ENCODE measurements at regions not wholly inside any gene's neighbourhood (a gene's known extent, or its start where the extent isn't known, plus 50 kb on each side); places are given as distances from the start of the nearest gene placed in this dataset.

DNA sequence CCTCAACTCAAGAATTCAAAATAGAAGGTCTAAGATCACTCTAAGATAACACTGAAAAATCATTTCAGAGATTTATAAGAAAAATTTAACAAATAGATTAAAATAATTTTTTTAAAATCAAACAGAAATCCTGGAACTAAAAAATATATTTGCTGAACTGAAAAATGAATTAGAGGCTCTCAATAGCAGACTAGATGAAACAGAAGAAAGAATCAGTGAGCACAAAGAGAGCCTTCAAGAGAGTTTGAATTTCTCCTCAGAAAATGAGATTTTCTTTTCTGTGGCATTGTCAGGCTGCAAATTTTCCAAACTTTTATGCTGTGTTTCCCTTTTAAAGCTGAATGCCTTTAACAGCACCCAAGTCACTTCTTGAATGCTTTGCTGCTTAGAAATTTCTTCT is 335.0 kb upstream of the SLC7A11 start:
- Mint-ChIP-seq H3K27me3 (no peaks in the 10 kb centered on the region), H3K4me3 (no peak overlapping the region), H3K9me3 (peaks cover 19 to 40% (median 27%) of the 10 kb centered on the region in 3 donors), H3K36me3 (no peaks in the 10 kb centered on the region), H3K27ac (no peak overlapping the region), H3K4me1 (no peaks in the 10 kb centered on the region)
- Histone ChIP-seq H3K9me3 (no peaks in the 10 kb centered on the region), H3K27ac (ENCODE audit: low read length) (no peak overlapping the region), H3K27me3 (replicated peaks in 1 of 2; ENCODE audit: control insufficient read depth in 2 of 2, extremely low read depth in 1 of 2, insufficient read depth in 2 of 2, low read length in 1 of 2) (no peaks in the 10 kb centered on the region), H3K4me1 (ENCODE audit: control insufficient read depth in 1 of 2, extremely low read depth in 1 of 2, insufficient read depth in 2 of 2, low read length in 2 of 2) (no peaks in the 10 kb centered on the region), H3K36me3 (ENCODE audit: control insufficient read depth in 2 of 2, extremely low read depth in 1 of 2, insufficient read depth in 1 of 2, low read length in 1 of 2) (no peaks in the 10 kb centered on the region), H3K4me3 (ENCODE audit: control insufficient read depth in 1 of 2, extremely low read depth in 1 of 2, low read length in 1 of 2) (no peak overlapping the region)
- POLR2A ChIA-PET = no interaction called here
- DNase-seq (no peak), ATAC-seq (replicated peaks in 1 of 4) (no peak)
- CTCF ChIA-PET = no interaction called here

DNA sequence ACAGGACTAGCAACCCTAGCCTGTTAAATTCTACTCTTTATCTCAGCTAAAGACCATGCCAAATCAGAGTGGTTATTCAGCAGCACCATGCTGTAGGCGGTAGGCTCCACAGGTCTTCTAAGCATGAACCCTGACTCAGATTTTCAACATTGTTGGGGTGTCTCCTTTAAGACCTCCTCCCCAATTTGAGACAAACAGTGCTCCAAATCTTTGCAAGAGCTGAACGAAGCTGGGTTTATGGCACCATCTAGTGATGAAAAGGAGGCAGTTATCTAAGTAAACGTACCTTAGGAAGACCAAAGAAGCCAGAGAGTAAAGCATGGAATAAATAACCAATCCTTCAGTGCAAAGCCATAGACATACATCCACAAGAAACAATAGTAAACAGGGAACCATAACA is 334.5 kb upstream of the SLC7A11 start:
- no peak for DNase-seq
- no peaks in the 10 kb centered on the region for H3K36me3 ChIP-seq (ENCODE audit: control insufficient read depth in 2 of 2, extremely low read depth in 1 of 2, insufficient read depth in 1 of 2, low read length in 1 of 2)
- no peaks in the 10 kb centered on the region for H3K27me3 ChIP-seq (replicated peaks in 1 of 2; ENCODE audit: control insufficient read depth in 2 of 2, extremely low read depth in 1 of 2, insufficient read depth in 2 of 2, low read length in 1 of 2)
- Mint-ChIP-seq H3K36me3 (no peaks in the 10 kb centered on the region), H3K27ac (no peak overlapping the region), H3K4me3 (no peak overlapping the region), H3K27me3 (no peaks in the 10 kb centered on the region), H3K4me1 (no peaks in the 10 kb centered on the region), H3K9me3 (peaks cover 19 to 40% (median 27%) of the 10 kb centered on the region in 3 donors)
- WGBS (ENCODE audit: insufficient coverage) = 60% methylated on average over 1 of the region's 3 CpGs
- ChIA-PET POLR2A (no interaction called here), CTCF (no interaction called here)
- no peaks in the 10 kb centered on the region for H3K4me1 ChIP-seq (ENCODE audit: control insufficient read depth in 1 of 2, extremely low read depth in 1 of 2, insufficient read depth in 2 of 2, low read length in 2 of 2)
- H3K4me3 ChIP-seq (ENCODE audit: control insufficient read depth in 1 of 2, extremely low read depth in 1 of 2, low read length in 1 of 2) = no peak overlapping the region
- H3K9me3 ChIP-seq = no peaks in the 10 kb centered on the region
- no peak for ATAC-seq (replicated peaks in 1 of 4)
- no peak overlapping the region for H3K27ac ChIP-seq (ENCODE audit: low read length)

DNA sequence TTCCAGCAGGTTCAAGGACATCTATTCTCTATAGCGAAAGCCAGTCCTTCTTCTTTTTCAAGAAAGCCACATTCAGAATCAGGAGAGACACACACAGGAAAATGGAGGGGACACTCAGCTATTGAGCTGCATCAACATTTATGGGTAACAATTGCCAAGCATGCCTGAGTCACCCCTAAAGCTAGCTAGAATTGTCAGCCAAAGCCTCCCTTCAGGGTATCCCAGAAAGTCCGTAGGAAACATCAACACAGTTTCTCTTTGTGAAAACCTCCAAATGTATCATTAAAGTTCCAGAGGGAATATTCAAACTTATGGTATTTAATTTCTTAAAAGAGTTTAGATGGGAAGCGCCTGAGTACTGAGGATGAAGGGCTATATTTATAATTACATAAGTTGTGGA is 331.1 kb upstream of the SLC7A11 start:
- no peak for ATAC-seq (replicated peaks in 1 of 4)
- 100% methylated on average over 1 of the region's 3 CpGs for WGBS (ENCODE audit: insufficient coverage)
- H3K4me1 Mint-ChIP-seq = no peaks in the 10 kb centered on the region
- H3K9me3 ChIP-seq = no peaks in the 10 kb centered on the region
- H3K36me3 Mint-ChIP-seq = no peaks in the 10 kb centered on the region
- no peak overlapping the region for H3K27ac ChIP-seq (ENCODE audit: low read length)
- peaks cover 9 to 32% (median 25%) of the 10 kb centered on the region in 3 donors for H3K9me3 Mint-ChIP-seq
- H3K27me3 Mint-ChIP-seq = no peaks in the 10 kb centered on the region
- no peak for DNase-seq
- no peaks in the 10 kb centered on the region for H3K36me3 ChIP-seq (ENCODE audit: control insufficient read depth in 2 of 2, extremely low read depth in 1 of 2, insufficient read depth in 1 of 2, low read length in 1 of 2)
- POLR2A ChIA-PET = no interaction called here
- H3K27ac Mint-ChIP-seq = no peak overlapping the region
- H3K4me3 ChIP-seq (ENCODE audit: control insufficient read depth in 1 of 2, extremely low read depth in 1 of 2, low read length in 1 of 2) = no peak overlapping the region
- CTCF ChIA-PET = no interaction called here
- H3K27me3 ChIP-seq (replicated peaks in 1 of 2; ENCODE audit: control insufficient read depth in 2 of 2, extremely low read depth in 1 of 2, insufficient read depth in 2 of 2, low read length in 1 of 2) = no peaks in the 10 kb centered on the region
- H3K4me1 ChIP-seq (ENCODE audit: control insufficient read depth in 1 of 2, extremely low read depth in 1 of 2, insufficient read depth in 2 of 2, low read length in 2 of 2) = no peaks in the 10 kb centered on the region
- no peak overlapping the region for H3K4me3 Mint-ChIP-seq

DNA sequence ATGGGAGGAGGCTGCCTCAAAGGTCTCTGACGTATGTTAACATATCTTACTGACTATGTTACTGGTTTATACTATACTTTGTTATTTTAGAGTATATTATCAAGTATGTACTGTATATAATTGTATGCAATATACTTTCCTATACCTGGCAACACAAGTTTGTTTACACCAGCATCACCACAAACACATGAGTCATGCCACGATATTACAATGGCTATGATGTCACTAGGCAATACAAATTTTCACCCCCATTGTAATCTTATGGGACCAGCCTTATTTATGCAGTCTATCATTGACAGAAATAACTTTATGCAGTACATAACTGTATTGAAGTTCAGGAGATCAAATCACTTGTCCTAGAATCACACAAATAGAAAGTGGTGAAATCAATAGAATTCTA is 329.9 kb upstream of the SLC7A11 start:
- no peak overlapping the region for H3K4me3 Mint-ChIP-seq
- WGBS (ENCODE audit: insufficient coverage) = no CpG with 5 or more reads among the region's 2 CpGs
- H3K36me3 Mint-ChIP-seq = no peaks in the 10 kb centered on the region
- H3K27ac ChIP-seq (ENCODE audit: low read length) = no peak overlapping the region
- ATAC-seq (replicated peaks in 1 of 4) = no peak
- DNase-seq = no peak
- no peaks in the 10 kb centered on the region for H3K4me1 ChIP-seq (ENCODE audit: control insufficient read depth in 1 of 2, extremely low read depth in 1 of 2, insufficient read depth in 2 of 2, low read length in 2 of 2)
- H3K27me3 ChIP-seq (replicated peaks in 1 of 2; ENCODE audit: control insufficient read depth in 2 of 2, extremely low read depth in 1 of 2, insufficient read depth in 2 of 2, low read length in 1 of 2) = no peaks in the 10 kb centered on the region
- no peak overlapping the region for H3K4me3 ChIP-seq (ENCODE audit: control insufficient read depth in 1 of 2, extremely low read depth in 1 of 2, low read length in 1 of 2)
- ChIA-PET POLR2A (no interaction called here), CTCF (no interaction called here)
- no peaks in the 10 kb centered on the region for H3K36me3 ChIP-seq (ENCODE audit: control insufficient read depth in 2 of 2, extremely low read depth in 1 of 2, insufficient read depth in 1 of 2, low read length in 1 of 2)
- H3K9me3 ChIP-seq = no peaks in the 10 kb centered on the region
- H3K4me1 Mint-ChIP-seq = no peaks in the 10 kb centered on the region
- no peaks in the 10 kb centered on the region for H3K27me3 Mint-ChIP-seq
- H3K27ac Mint-ChIP-seq = no peak overlapping the region
- peaks cover 0 to 22% (median 15%) of the 10 kb centered on the region in 3 donors for H3K9me3 Mint-ChIP-seq

DNA sequence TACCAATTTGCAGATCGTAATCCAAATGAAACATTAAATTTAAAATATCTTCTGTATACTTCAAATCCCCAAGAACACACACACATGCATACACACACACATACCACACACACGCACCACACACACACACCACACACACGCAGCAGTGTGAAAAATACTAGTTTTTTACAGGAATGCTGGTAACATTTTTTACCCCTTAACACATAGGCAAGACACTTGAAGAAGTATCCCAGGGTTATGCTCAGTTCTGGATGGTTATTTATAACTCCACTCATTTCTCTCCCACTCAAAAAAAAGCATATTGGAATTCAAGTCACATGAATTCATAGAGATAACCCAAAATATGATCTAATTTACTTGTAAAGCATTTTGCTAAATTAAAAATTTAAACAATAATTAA is 325.5 kb upstream of the SLC7A11 start:
- Mint-ChIP-seq H3K27me3 (no peaks in the 10 kb centered on the region), H3K27ac (no peak overlapping the region), H3K4me3 (no peak overlapping the region), H3K4me1 (no peaks in the 10 kb centered on the region), H3K36me3 (no peaks in the 10 kb centered on the region), H3K9me3 (peaks cover 0 to 4% (median 3%) of the 10 kb centered on the region in 3 donors)
- Histone ChIP-seq H3K27ac (ENCODE audit: low read length) (no peak overlapping the region), H3K27me3 (replicated peaks in 1 of 2; ENCODE audit: control insufficient read depth in 2 of 2, extremely low read depth in 1 of 2, insufficient read depth in 2 of 2, low read length in 1 of 2) (no peaks in the 10 kb centered on the region), H3K36me3 (ENCODE audit: control insufficient read depth in 2 of 2, extremely low read depth in 1 of 2, insufficient read depth in 1 of 2, low read length in 1 of 2) (no peaks in the 10 kb centered on the region), H3K9me3 (no peaks in the 10 kb centered on the region), H3K4me3 (ENCODE audit: control insufficient read depth in 1 of 2, extremely low read depth in 1 of 2, low read length in 1 of 2) (no peak overlapping the region), H3K4me1 (ENCODE audit: control insufficient read depth in 1 of 2, extremely low read depth in 1 of 2, insufficient read depth in 2 of 2, low read length in 2 of 2) (no peaks in the 10 kb centered on the region)
- DNase-seq (no peak), ATAC-seq (replicated peaks in 1 of 4) (no peak)
- 75% methylated on average over 2 of the region's 3 CpGs for WGBS (ENCODE audit: insufficient coverage)
- ChIA-PET POLR2A (no interaction called here), CTCF (no interaction called here)

DNA sequence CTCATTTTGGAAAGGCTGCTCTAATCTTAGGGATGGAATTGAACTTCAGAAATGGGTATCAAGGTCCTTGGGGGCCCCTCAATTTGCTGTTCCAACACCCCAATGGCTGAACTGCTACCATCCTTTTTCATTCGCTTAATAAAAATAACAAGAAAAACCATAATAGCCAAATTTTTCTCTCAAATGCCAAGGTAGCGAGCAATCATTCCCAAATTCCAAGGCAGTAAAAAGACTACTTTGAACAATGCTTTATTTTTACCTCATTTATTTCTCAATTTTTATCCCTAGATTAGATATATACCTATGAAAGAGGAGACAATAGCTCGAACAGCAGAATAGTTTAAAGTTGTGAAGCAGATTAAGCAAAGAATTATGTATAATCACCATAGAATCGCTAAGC is 323.4 kb upstream of the SLC7A11 start:
- 83% methylated on average over 2 of the region's 4 CpGs for WGBS (ENCODE audit: insufficient coverage)
- peaks cover 0 to 4% (median 4%) of the 10 kb centered on the region in 3 donors for H3K9me3 Mint-ChIP-seq

DNA sequence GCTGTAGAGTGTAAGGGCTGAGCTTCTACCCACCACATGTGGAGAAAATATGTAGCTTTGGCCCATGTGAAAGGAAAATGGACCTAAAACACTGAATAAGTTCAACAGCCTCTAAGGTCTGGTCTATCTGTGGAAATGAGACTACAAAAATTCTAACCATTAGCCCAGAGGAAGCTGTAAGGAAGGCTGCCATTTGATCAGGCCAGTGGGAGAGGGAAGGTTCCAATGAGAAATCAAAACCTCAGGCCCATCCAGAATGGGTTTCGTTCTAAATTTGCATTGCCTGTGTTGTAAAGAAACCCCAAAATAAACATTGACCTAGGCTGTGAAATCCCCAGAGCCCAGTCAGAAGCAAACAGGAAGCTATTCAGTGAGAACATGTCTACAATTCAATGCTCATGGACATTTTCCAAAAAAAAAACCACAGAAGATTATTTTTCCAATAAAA is 320.4 kb upstream of the SLC7A11 start:
- no peaks in the 10 kb centered on the region for H3K9me3 ChIP-seq
- no peak overlapping the region for H3K4me3 ChIP-seq (ENCODE audit: control insufficient read depth in 1 of 2, extremely low read depth in 1 of 2, low read length in 1 of 2)
- H3K4me3 Mint-ChIP-seq = no peak overlapping the region
- DNase-seq (no peak), ATAC-seq (replicated peaks in 1 of 4) (no peak)
- CTCF ChIA-PET = interaction anchor here in 1 of 2 donors (0.6 kb wide), 1 partner anchor 808 kb away, joined by 4 read pairs; no protein-coding TSS in a partner anchor
- POLR2A ChIA-PET = no interaction called here
- no peak overlapping the region for H3K27ac ChIP-seq (ENCODE audit: low read length)
- H3K27me3 Mint-ChIP-seq = no peaks in the 10 kb centered on the region
- WGBS (ENCODE audit: insufficient coverage) = no CpG with 5 or more reads among the region's 1 CpG
- H3K36me3 ChIP-seq (ENCODE audit: control insufficient read depth in 2 of 2, extremely low read depth in 1 of 2, insufficient read depth in 1 of 2, low read length in 1 of 2) = no peaks in the 10 kb centered on the region
- H3K4me1 ChIP-seq (ENCODE audit: control insufficient read depth in 1 of 2, extremely low read depth in 1 of 2, insufficient read depth in 2 of 2, low read length in 2 of 2) = no peaks in the 10 kb centered on the region
- peaks cover 0 to 2% (median 0%) of the 10 kb centered on the region in 3 donors for H3K9me3 Mint-ChIP-seq
- no peaks in the 10 kb centered on the region for H3K36me3 Mint-ChIP-seq
- no peak overlapping the region for H3K27ac Mint-ChIP-seq
- H3K4me1 Mint-ChIP-seq = no peaks in the 10 kb centered on the region
- no peaks in the 10 kb centered on the region for H3K27me3 ChIP-seq (replicated peaks in 1 of 2; ENCODE audit: control insufficient read depth in 2 of 2, extremely low read depth in 1 of 2, insufficient read depth in 2 of 2, low read length in 1 of 2)

More for the DNA sequence above, 323.4 kb upstream of the SLC7A11 start:
- CTCF ChIA-PET = interaction anchor here in 1 of 2 donors (0.6 kb wide), 1 partner anchor 575 kb away, joined by 6 read pairs; no protein-coding TSS in a partner anchor
- H3K27ac Mint-ChIP-seq = no peak overlapping the region
- Histone ChIP-seq H3K27me3 (replicated peaks in 1 of 2; ENCODE audit: control insufficient read depth in 2 of 2, extremely low read depth in 1 of 2, insufficient read depth in 2 of 2, low read length in 1 of 2) (no peaks in the 10 kb centered on the region), H3K27ac (ENCODE audit: low read length) (no peak overlapping the region), H3K4me1 (ENCODE audit: control insufficient read depth in 1 of 2, extremely low read depth in 1 of 2, insufficient read depth in 2 of 2, low read length in 2 of 2) (no peaks in the 10 kb centered on the region), H3K4me3 (ENCODE audit: control insufficient read depth in 1 of 2, extremely low read depth in 1 of 2, low read length in 1 of 2) (no peak overlapping the region), H3K9me3 (no peaks in the 10 kb centered on the region), H3K36me3 (ENCODE audit: control insufficient read depth in 2 of 2, extremely low read depth in 1 of 2, insufficient read depth in 1 of 2, low read length in 1 of 2) (no peaks in the 10 kb centered on the region)
- no peak for ATAC-seq (replicated peaks in 1 of 4)
- no peaks in the 10 kb centered on the region for H3K4me1 Mint-ChIP-seq
- no peak overlapping the region for H3K4me3 Mint-ChIP-seq
- no peaks in the 10 kb centered on the region for H3K36me3 Mint-ChIP-seq
- no peaks in the 10 kb centered on the region for H3K27me3 Mint-ChIP-seq
- DNase-seq = no peak
- POLR2A ChIA-PET = no interaction called here

Data from T-cell (primary cell).